D721Med (cell line): ENCODE measurements at regions not wholly inside any gene's neighbourhood (a gene's known extent, or its start where the extent isn't known, plus 50 kb on each side); places are given as distances from the start of the nearest gene placed in this dataset.

ENCODE experiments used
- DNase-seq: peaks from one replicate; pipeline ENCODE4 v3.0.0; 2011; ENCODE audit warnings: low spot score; ENCODE audit not compliant: insufficient read length
- FAIRE-seq: peaks from 2 replicates; lab custom pipeline; 2011; peaks lifted over from hg19 to GRCh38; lab: Jason Lieb, UNC
- TF ChIP-seq, protein P1 (sequence below): IDR thresholded peaks from 2 replicates; pipeline ENCODE4 v1.5.1; 2012; ENCODE audit warnings: mild to moderate bottlenecking, control low read depth; ENCODE audit not compliant: insufficient read depth; ENCODE audit errors: missing control alignments

DNA sequence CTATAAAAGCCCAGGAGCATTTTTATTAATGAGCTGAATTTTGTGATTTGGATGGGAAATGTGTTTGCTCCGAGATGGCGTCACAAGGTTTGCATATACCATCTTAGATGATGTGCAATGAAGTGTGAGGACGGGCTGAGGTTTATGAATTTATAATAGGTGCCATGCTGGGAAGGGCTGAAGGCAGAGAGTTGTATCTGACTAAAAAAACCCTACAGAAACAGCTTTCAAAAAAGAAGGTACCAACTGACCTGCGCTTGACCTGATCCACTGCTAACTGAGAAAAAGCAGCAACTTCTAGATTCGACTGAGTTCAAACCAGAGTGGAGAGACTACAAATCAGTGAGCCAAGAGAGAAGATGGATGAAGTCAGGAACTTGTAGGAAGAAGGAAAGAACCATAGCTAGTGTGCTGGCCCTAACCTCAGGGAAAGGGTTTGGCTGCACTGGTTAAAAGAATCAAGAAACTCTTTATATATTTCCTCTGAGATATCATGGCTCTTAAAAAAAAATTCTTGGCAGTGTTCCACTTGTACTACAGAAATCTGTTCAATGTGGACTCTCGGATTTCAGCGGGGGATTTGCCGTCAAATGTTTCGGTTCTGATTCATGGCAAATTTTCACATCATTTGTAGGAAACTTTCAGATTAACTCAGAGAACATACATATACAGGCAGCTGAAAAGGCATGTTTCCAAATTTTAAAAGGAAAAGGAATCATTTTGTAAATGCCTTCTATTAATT lies 56.5 kb upstream of the HDGFL1 start:
- no peak for FAIRE-seq
- TF ChIP-seq, protein P1, sequence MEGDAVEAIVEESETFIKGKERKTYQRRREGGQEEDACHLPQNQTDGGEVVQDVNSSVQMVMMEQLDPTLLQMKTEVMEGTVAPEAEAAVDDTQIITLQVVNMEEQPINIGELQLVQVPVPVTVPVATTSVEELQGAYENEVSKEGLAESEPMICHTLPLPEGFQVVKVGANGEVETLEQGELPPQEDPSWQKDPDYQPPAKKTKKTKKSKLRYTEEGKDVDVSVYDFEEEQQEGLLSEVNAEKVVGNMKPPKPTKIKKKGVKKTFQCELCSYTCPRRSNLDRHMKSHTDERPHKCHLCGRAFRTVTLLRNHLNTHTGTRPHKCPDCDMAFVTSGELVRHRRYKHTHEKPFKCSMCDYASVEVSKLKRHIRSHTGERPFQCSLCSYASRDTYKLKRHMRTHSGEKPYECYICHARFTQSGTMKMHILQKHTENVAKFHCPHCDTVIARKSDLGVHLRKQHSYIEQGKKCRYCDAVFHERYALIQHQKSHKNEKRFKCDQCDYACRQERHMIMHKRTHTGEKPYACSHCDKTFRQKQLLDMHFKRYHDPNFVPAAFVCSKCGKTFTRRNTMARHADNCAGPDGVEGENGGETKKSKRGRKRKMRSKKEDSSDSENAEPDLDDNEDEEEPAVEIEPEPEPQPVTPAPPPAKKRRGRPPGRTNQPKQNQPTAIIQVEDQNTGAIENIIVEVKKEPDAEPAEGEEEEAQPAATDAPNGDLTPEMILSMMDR = no peak

DNA sequence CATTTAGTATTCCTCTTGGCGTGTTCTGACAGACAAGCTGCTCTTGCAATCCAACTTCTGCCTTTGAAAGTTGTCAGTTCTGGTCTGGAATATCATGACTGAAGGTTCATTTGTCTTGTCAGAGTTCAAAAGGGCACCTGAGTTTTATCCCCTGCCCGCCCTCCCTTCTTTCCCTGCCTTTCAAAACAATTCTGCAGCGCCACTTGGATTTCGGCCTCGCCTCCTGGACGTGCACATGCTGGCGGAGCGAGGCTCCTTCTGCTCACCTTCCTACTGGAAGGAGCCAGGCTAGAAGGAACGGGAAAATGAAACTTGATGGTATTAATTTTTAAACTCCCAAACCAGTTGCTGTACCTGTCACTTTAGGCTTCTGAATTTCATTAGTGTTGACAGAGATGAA lies 55.7 kb upstream of the HDGFL1 start:
- FAIRE-seq (no peak), DNase-seq (no peak)
- TF ChIP-seq, protein P1 = no peak

More for the DNA sequence above, 56.5 kb upstream of the HDGFL1 start:
- DNase-seq = no peak

DNA sequence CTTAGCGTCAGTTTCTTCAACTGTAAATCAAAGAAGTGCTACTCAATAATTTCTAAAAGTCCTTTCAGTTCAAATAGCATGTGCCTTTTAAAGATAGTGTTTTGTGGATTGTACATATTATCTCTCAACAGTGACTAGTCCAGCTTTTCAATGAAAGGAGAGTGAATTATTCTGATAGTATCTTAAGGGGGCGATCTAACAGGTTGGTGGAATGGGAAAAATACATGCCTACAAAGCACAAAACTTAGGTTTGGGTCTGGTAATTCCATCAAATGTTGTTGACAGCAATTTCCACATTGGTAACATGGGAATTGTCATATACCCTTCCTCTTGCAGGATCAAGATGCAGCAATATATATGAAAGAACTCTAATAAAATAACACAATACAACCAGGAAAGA lies 50.1 kb upstream of the HDGFL1 start:
- TF ChIP-seq, protein P1 = no peak
- no peak for DNase-seq

More for the DNA sequence above, 50.1 kb upstream of the HDGFL1 start:
- no peak for FAIRE-seq
